K562 (cell line): ENCODE measurements at regions not wholly inside any gene's neighbourhood (a gene's known extent, or its start where the extent isn't known, plus 50 kb on each side); places are given as distances from the start of the nearest gene placed in this dataset.

Experiments
- ATAC-seq: fragments of 200-7000 bp; cut with Tn5 transposase; 3 replicates; pipeline ENCODE4 v1.9.1; 2020; ENCODE audit warnings: moderate library complexity
- BruUV-seq: library from RNA; stranded (reverse); fragments of 400-500 nt; replicated peaks from 2 replicates; lab custom pipeline; 2021; lab: Mats Ljungman, UMichigan
- CTCF ChIA-PET: fragments of 300-600 bp; formaldehyde crosslinking; extraction: SDS; loops from one replicate; lab custom pipeline; 2021; ENCODE audit warnings: low intra/inter-chr PET ratio; lab: Yijun Ruan, JAX
- POLR2A ChIA-PET: fragments of 300-600, 350-650 bp; sonication (Branson Sonifier 250); formaldehyde crosslinking; extraction: SDS; loops from one replicate; lab custom pipeline; 2021; ENCODE audit warnings: antibody characterized with exemption, inconsistent platforms; lab: Yijun Ruan, JAX
- DNase-seq, 4 experiments: peaks; one replicate each; pipeline versions ENCODE4 v3.0.0 to v3.0.0-alpha.2; 2011 to 2018; ENCODE audit warnings: low spot score in 3 of 4, mixed read lengths in 3 of 4; ENCODE audit errors: extremely low read depth in 1 of 4
- FAIRE-seq: peaks from 2 replicates; lab custom pipeline; 2011; peaks lifted over from hg19 to GRCh38; lab: Jason Lieb, UNC
- H2AFZ ChIP-seq: 2 replicates; pipeline ENCODE4 v1.6.0; 2011; ENCODE audit warnings: low read depth, low read length, control low read depth, inconsistent platforms
- H3K27ac ChIP-seq: fragments of 200-600 bp; 3 replicates; pipeline ENCODE4 v1.8.0; 2011; ENCODE audit warnings: low read depth, mild to moderate bottlenecking, control low read depth, inconsistent platforms, low read length, moderate library complexity, mixed read lengths; ENCODE audit errors: extremely low read depth
- H3K27me3 ChIP-seq, 2 experiments: fragments of 300-600 bp in 1 of 2; 2 replicates in 1 of 2; 3 replicates in 1 of 2; pipeline versions ENCODE4 v1.6.0 to v1.8.0; 2011; ENCODE audit warnings: inconsistent platforms in 2 of 2, low read length in 2 of 2, mild to moderate bottlenecking in 1 of 2, mixed read lengths in 1 of 2, moderate library complexity in 1 of 2; ENCODE audit not compliant: control insufficient read depth in 2 of 2, insufficient read depth in 2 of 2
- H3K36me3 ChIP-seq: fragments of 300-600 bp; 3 replicates; pipeline ENCODE4 v1.8.0; 2011; ENCODE audit warnings: mild to moderate bottlenecking, low read length, inconsistent platforms; ENCODE audit not compliant: control insufficient read depth, insufficient read depth
- H3K4me1 ChIP-seq, 2 experiments: fragments of 200-600 bp in 1 of 2; replicated peaks in 1 of 2; 2 replicates in 1 of 2; 3 replicates in 1 of 2; pipeline versions ENCODE4 v1.5.1 to v1.8.0; 2011; ENCODE audit warnings: inconsistent platforms in 2 of 2, low read length in 2 of 2, mild to moderate bottlenecking in 1 of 2, mixed read lengths in 1 of 2, moderate library complexity in 1 of 2; ENCODE audit not compliant: control insufficient read depth in 2 of 2, insufficient read depth in 2 of 2
- H3K4me2 ChIP-seq: 2 replicates; pipeline ENCODE4 v1.6.1; 2011; ENCODE audit warnings: low read length, control low read depth, inconsistent platforms, mixed read lengths; ENCODE audit not compliant: insufficient read depth
- H3K4me3 ChIP-seq: fragments of 200-600 bp; sonication (generic), shearing (Covaris generic); 2 replicates; pipeline ENCODE4 v1.5.1; 2016; ENCODE audit warnings: control low read depth, inconsistent platforms
- H3K79me2 ChIP-seq: fragments of 200-600 bp; 3 replicates; pipeline ENCODE4 v1.8.0; 2011; ENCODE audit warnings: low read length, inconsistent platforms; ENCODE audit not compliant: control insufficient read depth, insufficient read depth
- H3K9ac ChIP-seq, 2 experiments: 2 replicates each; pipeline versions ENCODE4 v1.6.0 to v1.6.1; 2011; ENCODE audit warnings: low read depth in 2 of 2, low read length in 2 of 2, control low read depth in 1 of 2, inconsistent platforms in 1 of 2, mild to moderate bottlenecking in 1 of 2, mixed read lengths in 1 of 2; ENCODE audit not compliant: insufficient read depth in 1 of 2
- H3K9me1 ChIP-seq: one replicate; pipeline ENCODE4 v1.6.0; 2011; ENCODE audit warnings: inconsistent platforms, mild to moderate bottlenecking, low read length, moderate library complexity; ENCODE audit not compliant: control insufficient read depth, insufficient read depth
- H3K9me3 ChIP-seq: replicated peaks from 2 replicates; pipeline ENCODE4 v1.5.1; 2011; ENCODE audit warnings: low read depth, low read length, inconsistent platforms; ENCODE audit not compliant: control insufficient read depth, insufficient read depth
- H4K20me1 ChIP-seq: replicated peaks from 2 replicates; pipeline ENCODE4 v1.6.1; 2011; ENCODE audit warnings: low read length, inconsistent platforms, mixed read lengths; ENCODE audit not compliant: control insufficient read depth, insufficient read depth
- BRD4 ChIP-seq: fragments of 200-600 bp; sonication (generic); IDR thresholded peaks from 2 replicates; pipeline ENCODE4 v1.6.1; 2017; ENCODE audit warnings: inconsistent platforms
- CREB1 ChIP-seq, 2 experiments: sonication (generic) in 1 of 2; formaldehyde crosslinking in 1 of 2; IDR thresholded peaks; 2 replicates each; pipeline versions ENCODE4 v1.6.1 to v1.8.0; 2012 to 2022; ENCODE audit warnings: inconsistent platforms in 1 of 2, mild to moderate bottlenecking in 1 of 2, missing genetic modification reagents in 1 of 2, moderate library complexity in 1 of 2
- GABPA ChIP-seq: fragments of 200-800 bp; sonication (Bioruptor generic); conservative IDR thresholded peaks from 2 replicates; pipeline ENCODE4 v1.6.1; 2016; ENCODE audit warnings: low read depth, missing genetic modification characterization, missing compliant biosample characterization
- KLF13 ChIP-seq: fragments of 450-650 bp; IDR thresholded peaks from 2 replicates; pipeline ENCODE4 v1.6.1; 2016; ENCODE audit warnings: missing genetic modification characterization, low read depth, mild to moderate bottlenecking, missing compliant biosample characterization, moderate library complexity, borderline replicate concordance
- PTBP1 ChIP-seq: fragments of 200-400 bp; formaldehyde crosslinking; IDR thresholded peaks from 2 replicates; pipeline ENCODE4 v1.6.1; 2017; ENCODE audit warnings: low read depth, low read length
- ZC3H8 ChIP-seq: fragments of 450-650 bp; IDR thresholded peaks from 2 replicates; pipeline ENCODE4 v1.6.1; 2017
- WGBS: fragments of 100-300 bp; shearing (Covaris generic); methylation state at CpG from one replicate; pipeline ENCODE4 v1.1.6; 2016; ENCODE audit warnings: low coverage, mixed read lengths; ENCODE audit not compliant: insufficient coverage; ENCODE audit errors: missing lambda C conversion rate; 5-methylcytosine and 5-hydroxymethylcytosine counted together
- in situ Hi-C: fragments of 300-500 bp; cut with MboI; formaldehyde crosslinking; loops from 4 replicates; pipeline ENCODE4 v1.15.0; 2018; ENCODE audit warnings: inconsistent platforms, mixed read lengths
- intact Hi-C: fragments of 100-400 bp; cut with micrococcal nuclease; formaldehyde crosslinking; loops from 2 replicates; pipeline ENCODE4 v1.14.2; 2022
- TF ChIP-seq, protein P1 (sequence below): IDR thresholded peaks from 2 replicates; pipeline ENCODE4 v1.6.1; 2012; ENCODE audit warnings: low read depth, low read length, improper control_type of control experiment, borderline replicate concordance

DNA sequence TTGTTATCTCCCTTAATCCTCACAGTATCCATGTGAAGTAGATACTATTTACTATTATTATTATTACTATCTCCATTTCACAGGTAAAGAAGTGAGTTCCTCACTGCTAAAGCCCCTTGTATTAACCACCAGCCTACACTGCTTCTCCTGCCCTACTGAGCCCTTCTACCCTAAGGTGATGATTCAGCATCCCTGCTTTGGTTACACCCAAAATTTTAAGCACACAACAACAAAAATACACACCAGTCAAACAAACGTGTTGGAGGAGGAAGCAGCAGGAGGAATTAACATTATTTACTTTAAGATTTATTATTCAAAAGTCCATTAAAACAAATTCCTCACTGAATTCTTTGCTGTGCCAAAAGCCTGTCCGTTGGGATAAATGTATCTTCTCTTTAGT, 370.2 kb upstream of the BRINP1 start (continued):
- no peak for TF ChIP-seq PTBP1

DNA sequence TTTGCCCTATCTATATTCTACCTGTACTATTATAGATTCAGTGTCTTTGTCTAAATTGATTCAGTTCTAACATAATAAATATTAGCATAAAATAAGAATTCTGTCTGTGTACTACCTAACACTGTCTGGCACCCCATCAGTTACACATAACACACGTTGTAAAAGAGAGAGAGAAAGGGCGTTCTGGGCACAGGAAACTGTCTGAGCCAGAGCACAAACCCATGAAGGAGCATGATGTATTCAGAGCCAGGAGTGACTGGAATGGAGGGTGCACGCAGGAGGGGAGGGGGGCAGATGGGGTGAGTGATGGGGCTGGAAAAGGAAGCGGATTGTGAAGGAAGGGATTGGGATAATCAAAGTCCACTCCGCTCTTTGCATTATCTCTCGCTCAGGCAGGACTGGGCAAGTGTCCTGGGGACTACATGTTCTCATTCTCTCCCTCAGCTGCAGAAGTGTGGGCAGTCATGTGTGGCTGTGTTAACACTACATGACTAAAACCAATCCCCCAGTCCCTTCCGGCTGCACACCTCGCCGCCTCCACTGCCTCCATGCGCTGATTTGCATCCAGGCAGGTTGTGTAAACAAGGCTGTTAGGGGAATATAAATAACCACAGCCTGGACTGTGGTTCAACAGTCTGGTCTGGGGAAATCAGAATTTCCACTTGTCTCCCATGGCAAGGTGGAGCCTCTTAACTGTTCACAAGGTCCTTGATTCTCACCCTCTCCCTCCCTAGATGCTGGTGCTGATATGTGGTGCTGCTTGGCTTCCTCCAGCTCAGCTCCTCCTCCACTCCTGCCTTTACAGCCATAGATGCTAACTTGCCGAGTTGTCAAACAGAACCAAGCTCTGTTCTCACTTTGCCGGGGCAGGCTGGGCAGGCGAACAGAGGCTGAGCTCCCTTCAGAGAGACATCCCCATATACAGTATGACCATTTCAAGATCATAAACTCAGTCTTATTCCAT, 367.5 kb upstream of the BRINP1 start:
- POLR2A ChIA-PET = no interaction called here
- Histone ChIP-seq H3K4me1 (no peaks in the 10 kb centered on the region), H3K36me3 (no peaks in the 10 kb centered on the region), H4K20me1 (no peaks in the 10 kb centered on the region), H2AFZ (no peak overlapping the region), H3K27me3 (no peaks in the 10 kb centered on the region), H3K9ac (no peak overlapping the region), H3K79me2 (no peaks in the 10 kb centered on the region), H3K4me3 (no peak overlapping the region), H3K9me1 (no peaks in the 10 kb centered on the region), H3K27ac (no peak overlapping the region), H3K9me3 (no peaks in the 10 kb centered on the region; the same call in 1 of the 2 replicates), H3K4me2 (no peak overlapping the region)
- FAIRE-seq (no peak), DNase-seq (no peak), ATAC-seq (no peak)
- BruUV-seq = no TSS peak
- CTCF ChIA-PET = no interaction called here
- TF ChIP-seq, protein P1, sequence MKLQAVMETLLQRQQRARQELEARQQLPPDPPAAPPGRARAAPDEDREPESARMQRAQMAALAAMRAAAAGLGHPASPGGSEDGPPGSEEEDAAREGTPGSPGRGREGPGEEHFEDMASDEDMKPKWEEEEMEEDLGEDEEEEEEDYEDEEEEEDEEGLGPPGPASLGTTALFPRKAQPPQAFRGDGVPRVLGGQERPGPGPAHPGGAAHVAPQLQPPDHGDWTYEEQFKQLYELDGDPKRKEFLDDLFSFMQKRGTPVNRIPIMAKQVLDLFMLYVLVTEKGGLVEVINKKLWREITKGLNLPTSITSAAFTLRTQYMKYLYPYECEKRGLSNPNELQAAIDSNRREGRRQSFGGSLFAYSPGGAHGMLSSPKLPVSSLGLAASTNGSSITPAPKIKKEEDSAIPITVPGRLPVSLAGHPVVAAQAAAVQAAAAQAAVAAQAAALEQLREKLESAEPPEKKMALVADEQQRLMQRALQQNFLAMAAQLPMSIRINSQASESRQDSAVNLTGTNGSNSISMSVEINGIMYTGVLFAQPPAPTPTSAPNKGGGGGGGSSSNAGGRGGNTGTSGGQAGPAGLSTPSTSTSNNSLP = no peak
- no peak for TF ChIP-seq CREB1 (IDR thresholded peaks at IDR 0.05)
- TF ChIP-seq CREB1 (CRISPR knock-in tag; IDR thresholded peaks at IDR 0.05) = no peak
- no peak for TF ChIP-seq GABPA (tag)
- no peak for TF ChIP-seq ZC3H8
- no peak for TF ChIP-seq BRD4
- TF ChIP-seq KLF13 (tag) = no peak
- in situ Hi-C loops (no loop called here), intact Hi-C loops (no loop called here)
- 4% methylated on average over 13 of the region's 13 CpGs for WGBS
